Left ventricle myocardium inferior (tissue), 1 donor: ENCODE measurements at regions not wholly inside any gene's neighbourhood (a gene's known extent, or its start where the extent isn't known, plus 50 kb on each side); places are given as distances from the start of the nearest gene placed in this dataset.

Source experiments
- DNase-seq: peaks from one replicate; pipeline ENCODE4 v3.0.0-alpha.2; 2020
- H3K27ac ChIP-seq: fragments of 200-600 bp; replicated peaks from 2 replicates; pipeline ENCODE4 v1.8.0; 2021
- H3K27me3 ChIP-seq: fragments of 200-600 bp; 2 replicates; pipeline ENCODE4 v1.8.0; 2021; ENCODE audit warnings: low read depth
- H3K36me3 ChIP-seq: fragments of 200-600 bp; 2 replicates; pipeline ENCODE4 v1.8.0; 2021
- H3K4me1 ChIP-seq: fragments of 200-600 bp; 2 replicates; pipeline ENCODE4 v1.8.0; 2021
- H3K4me3 ChIP-seq: fragments of 200-600 bp; 2 replicates; pipeline ENCODE4 v1.8.0; 2021; ENCODE audit warnings: mild to moderate bottlenecking, moderate library complexity
- H3K9me3 ChIP-seq: fragments of 200-600 bp; replicated peaks from 2 replicates; pipeline ENCODE4 v1.8.0; 2021
- CTCF ChIP-seq: fragments of 200-600 bp; IDR thresholded peaks from 2 replicates; pipeline ENCODE4 v1.8.0; 2021; ENCODE audit warnings: antibody characterized with exemption, mild to moderate bottlenecking, borderline replicate concordance
- intact Hi-C: fragments of 100-400 bp; cut with micrococcal nuclease; formaldehyde crosslinking; loops from one replicate; pipeline ENCODE4 v1.11.0; 2022
- donor health status: DM: no; HTN: yes; CAD: no; lungs with severe emphysema.

- no peaks in the 10 kb centered on the region for H3K36me3 ChIP-seq
- no peak for DNase-seq
- no peaks in the 10 kb centered on the region for H3K9me3 ChIP-seq
- no peaks in the 10 kb centered on the region for H3K4me1 ChIP-seq
- H3K4me3 ChIP-seq = no peak overlapping the region
- H3K27ac ChIP-seq = no peak overlapping the region
- TF ChIP-seq CTCF = no peak
- intact Hi-C loops = no loop called here
- no peaks in the 10 kb centered on the region for H3K27me3 ChIP-seq
Observed at GRCh38 chr4:148730082-148730640, 287.9 kb upstream of the NR3C2 start.

GRCh38 chr4:148717988-148718387, 275.8 kb upstream of the NR3C2 start:
- no peak for DNase-seq
- no peak for TF ChIP-seq CTCF
- peaks cover 14% of the 10 kb centered on the region for H3K4me1 ChIP-seq
- no peaks in the 10 kb centered on the region for H3K36me3 ChIP-seq
- intact Hi-C loops = no loop called here
- H3K27me3 ChIP-seq = no peaks in the 10 kb centered on the region
- H3K27ac ChIP-seq = no peak overlapping the region
- H3K4me3 ChIP-seq = no peak overlapping the region
- H3K9me3 ChIP-seq = peaks cover 10% of the 10 kb centered on the region

DNA sequence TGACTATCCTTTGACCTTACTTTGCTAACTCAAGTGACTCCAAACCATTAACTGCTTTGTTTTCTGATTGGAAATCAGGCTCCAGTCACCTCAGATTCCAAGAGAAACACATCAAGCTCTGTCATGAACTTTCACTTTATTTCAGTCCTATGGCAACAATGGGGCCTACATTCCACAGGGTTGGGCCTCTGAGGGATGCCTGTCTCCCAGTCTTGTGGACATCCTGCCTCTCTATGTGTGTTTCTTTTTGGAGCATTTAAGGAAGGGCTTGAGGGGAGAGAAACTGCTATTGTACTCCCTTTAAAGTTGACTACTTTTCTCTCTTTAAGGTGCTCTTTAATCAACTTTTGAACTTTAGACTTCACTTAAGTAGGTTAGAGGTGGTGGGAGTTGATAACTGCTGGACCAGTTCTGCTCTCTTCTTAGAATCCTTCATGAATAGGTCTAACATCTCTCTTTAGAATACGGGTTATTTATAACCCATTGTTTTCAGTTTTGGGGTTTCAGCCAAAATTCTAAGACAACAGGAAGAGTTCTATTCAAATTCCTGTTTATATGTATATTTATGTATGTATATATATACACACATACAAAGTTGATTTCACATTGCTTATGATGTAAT, 274.3 kb upstream of the NR3C2 start:
- H3K27ac ChIP-seq = peak overlapping the region; percentile 72
- intact Hi-C loops = no loop called here

DNA sequence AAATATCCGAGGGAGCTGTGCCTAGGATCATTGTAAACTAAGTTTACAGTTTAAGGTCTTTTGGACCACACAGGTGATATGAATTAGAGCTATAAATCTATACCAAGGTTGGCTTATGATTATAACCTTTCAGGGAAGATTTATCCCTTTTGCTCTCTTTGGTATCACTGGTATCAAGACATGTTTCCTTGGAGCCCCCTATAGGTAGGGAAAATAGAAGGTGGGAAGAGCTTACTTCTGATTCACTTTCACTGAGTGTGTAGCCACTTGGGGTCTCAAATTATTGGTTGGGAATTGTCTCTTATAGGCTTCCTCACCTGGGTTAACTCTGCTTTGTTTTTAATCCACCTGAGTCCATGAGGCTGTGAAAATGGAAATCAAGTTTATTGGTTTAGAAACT, 262.1 kb upstream of the NR3C2 start:
- intact Hi-C loops = no loop called here
- TF ChIP-seq CTCF = peak; percentile 35
- DNase-seq = no peak
- Histone ChIP-seq H3K4me1 (no peaks in the 10 kb centered on the region), H3K27me3 (no peaks in the 10 kb centered on the region), H3K9me3 (peaks cover 10% of the 10 kb centered on the region), H3K27ac (no peak overlapping the region), H3K4me3 (no peak overlapping the region), H3K36me3 (no peaks in the 10 kb centered on the region)

More for the DNA sequence above, 274.3 kb upstream of the NR3C2 start:
- no peak overlapping the region for H3K4me3 ChIP-seq
- no peaks in the 10 kb centered on the region for H3K9me3 ChIP-seq
- H3K4me1 ChIP-seq = peaks cover 14% of the 10 kb centered on the region
- H3K36me3 ChIP-seq = no peaks in the 10 kb centered on the region
- H3K27me3 ChIP-seq = no peaks in the 10 kb centered on the region
- TF ChIP-seq CTCF = no peak
- DNase-seq = no peak

DNA sequence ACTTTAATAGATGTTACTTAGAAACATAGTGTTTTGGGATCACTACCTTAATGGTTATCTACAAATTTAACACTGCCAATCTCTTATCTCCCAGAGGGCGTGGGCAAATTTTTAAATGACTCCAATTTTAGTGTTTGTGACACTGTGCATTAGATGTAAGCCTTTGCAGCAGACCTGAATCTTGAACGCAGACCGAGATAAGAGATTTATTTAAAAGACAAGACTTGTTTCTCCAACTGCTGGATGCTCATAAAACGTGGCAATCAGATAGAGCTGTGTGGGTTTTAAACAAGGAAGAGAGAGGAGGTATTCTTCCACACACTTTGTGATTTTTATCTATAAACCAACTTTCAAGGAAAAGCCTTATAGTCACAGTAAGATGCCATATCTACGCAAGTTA, 252.5 kb upstream of the NR3C2 start:
- no peak overlapping the region for H3K4me3 ChIP-seq
- intact Hi-C loops = no loop called here

More for the DNA sequence above, 252.5 kb upstream of the NR3C2 start:
- no peaks in the 10 kb centered on the region for H3K36me3 ChIP-seq
- no peak for TF ChIP-seq CTCF
- no peaks in the 10 kb centered on the region for H3K27me3 ChIP-seq
- peaks cover 9% of the 10 kb centered on the region for H3K4me1 ChIP-seq
- H3K9me3 ChIP-seq = no peaks in the 10 kb centered on the region
- H3K27ac ChIP-seq = no peak overlapping the region
- no peak for DNase-seq
